ENCODE measurements at regions not wholly inside any gene's neighbourhood (a gene's known extent, or its start where the extent isn't known, plus 50 kb on each side); places are given as distances from the start of the nearest gene placed in this dataset.

GRCh38 chr6:26246553-26246952, 118.4 kb upstream of the BTN3A2 start:
- Histone ChIP-seq H3K4me3 (no peak overlapping the region), H3K36me3 (ENCODE audit: low read depth) (no peaks in the 10 kb centered on the region), H3K4me2 (no peak overlapping the region), H3F3A (ENCODE audit: insufficient read depth, low read depth) (peaks cover 15% of the 10 kb centered on the region), H3K9me2 (ENCODE audit: insufficient read depth) (no peaks in the 10 kb centered on the region), H3K9me3 (ENCODE audit: insufficient read depth, low read depth) (no peaks in the 10 kb centered on the region), H3K27me3 (ENCODE audit: insufficient read depth, low read depth) (no peaks in the 10 kb centered on the region), H2AFZ (no peak overlapping the region), H3K27ac (no peak overlapping the region), H3K79me2 (ENCODE audit: low read depth) (no peaks in the 10 kb centered on the region), H3K4me1 (replicated peaks; ENCODE audit: insufficient read depth) (peaks cover 15% of the 10 kb centered on the region), H4K20me1 (ENCODE audit: insufficient read depth) (no peaks in the 10 kb centered on the region)
- intact Hi-C loops (cut with micrococcal nuclease; ENCODE audit: unreplicated experiment) = no loop called here
- no peak for DNase-seq
- no TSS peak for BruUV-seq (replicated peaks)
- ChIA-PET POLR2A (ENCODE audit: unreplicated experiment) (no interaction called here), CTCF (no interaction called here)
- TF ChIP-seq EZH2 (IDR thresholded peaks at IDR 0.05; ENCODE audit: low read depth) (no peak), CTCF (conservative IDR thresholded peaks at IDR 0.05) (no peak)

- Histone ChIP-seq H3K9me2 (ENCODE audit: insufficient read depth) (no peaks in the 10 kb centered on the region), H3K4me2 (no peak overlapping the region), H3K27me3 (ENCODE audit: insufficient read depth, low read depth) (no peaks in the 10 kb centered on the region), H3K9me3 (ENCODE audit: insufficient read depth, low read depth) (no peaks in the 10 kb centered on the region), H3K79me2 (ENCODE audit: low read depth) (no peaks in the 10 kb centered on the region), H3K4me1 (replicated peaks; ENCODE audit: insufficient read depth) (no peaks in the 10 kb centered on the region), H4K20me1 (ENCODE audit: insufficient read depth) (no peaks in the 10 kb centered on the region), H3K27ac (no peak overlapping the region), H2AFZ (no peak overlapping the region), H3K36me3 (ENCODE audit: low read depth) (no peaks in the 10 kb centered on the region), H3K4me3 (no peak overlapping the region), H3F3A (ENCODE audit: insufficient read depth, low read depth) (no peaks in the 10 kb centered on the region)
- TF ChIP-seq CTCF (conservative IDR thresholded peaks at IDR 0.05) (no peak), EZH2 (IDR thresholded peaks at IDR 0.05; ENCODE audit: low read depth) (no peak)
- DNase-seq = no peak
- no TSS peak for BruUV-seq (replicated peaks)
- ChIA-PET POLR2A (ENCODE audit: unreplicated experiment) (no interaction called here), CTCF (no interaction called here)
- intact Hi-C loops (cut with micrococcal nuclease; ENCODE audit: unreplicated experiment) = no loop called here
Observed at GRCh38 chr6:26249707-26249956, 115.4 kb upstream of the BTN3A2 start.

GRCh38 chr6:26249957-26250697, 114.9 kb upstream of the BTN3A2 start:
- no peaks in the 10 kb centered on the region for H3K9me2 ChIP-seq (ENCODE audit: insufficient read depth)
- no peak overlapping the region for H2AFZ ChIP-seq
- H3K27me3 ChIP-seq (ENCODE audit: insufficient read depth, low read depth) = no peaks in the 10 kb centered on the region
- BruUV-seq (replicated peaks) = no TSS peak
- TF ChIP-seq CTCF (conservative IDR thresholded peaks at IDR 0.05) (no peak), EZH2 (IDR thresholded peaks at IDR 0.05; ENCODE audit: low read depth) (no peak)
- no peaks in the 10 kb centered on the region for H3K36me3 ChIP-seq (ENCODE audit: low read depth)
- CTCF ChIA-PET = no interaction called here
- H3K4me3 ChIP-seq = no peak overlapping the region
- H4K20me1 ChIP-seq (ENCODE audit: insufficient read depth) = no peaks in the 10 kb centered on the region
- POLR2A ChIA-PET (ENCODE audit: unreplicated experiment) = no interaction called here
- no peaks in the 10 kb centered on the region for H3K79me2 ChIP-seq (ENCODE audit: low read depth)
- no peaks in the 10 kb centered on the region for H3F3A ChIP-seq (ENCODE audit: insufficient read depth, low read depth)
- H3K9me3 ChIP-seq (ENCODE audit: insufficient read depth, low read depth) = no peaks in the 10 kb centered on the region
- no peak for DNase-seq
- H3K27ac ChIP-seq = no peak overlapping the region
- H3K4me1 ChIP-seq (replicated peaks; ENCODE audit: insufficient read depth) = no peaks in the 10 kb centered on the region
- intact Hi-C loops (cut with micrococcal nuclease; ENCODE audit: unreplicated experiment) = no loop called here
- no peak overlapping the region for H3K4me2 ChIP-seq
